ENCODE measurements at regions not wholly inside any gene's neighbourhood (a gene's known extent, or its start where the extent isn't known, plus 50 kb on each side); places are given as distances from the start of the nearest gene placed in this dataset.

DNA sequence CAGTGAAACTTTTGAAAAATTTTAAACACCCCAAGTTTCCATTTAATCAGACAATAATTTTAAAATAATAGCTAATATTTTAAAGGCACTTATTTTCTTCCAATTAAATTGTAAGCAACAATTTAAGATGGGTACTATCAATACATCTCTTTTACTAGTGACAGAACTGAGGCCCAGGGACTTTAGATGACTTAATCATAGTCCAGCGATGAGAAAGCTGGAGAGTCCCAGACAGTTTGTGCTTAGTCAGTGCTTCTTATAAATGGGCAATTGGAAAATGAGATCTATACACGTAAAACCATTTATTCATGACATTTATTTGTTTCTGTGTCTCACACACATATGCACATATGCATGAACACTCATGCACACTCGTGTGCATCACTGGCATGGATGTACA is 2063.5 kb downstream of the PCDH9 start:
- Histone ChIP-seq H3K9me3 (ENCODE audit: insufficient read depth, low read length) (no peaks in the 10 kb centered on the region), H3K4me2 (ENCODE audit: low read depth, low read length, poor library complexity, severe bottlenecking) (no peak overlapping the region), H3K79me2 (ENCODE audit: insufficient read depth, low read length) (no peaks in the 10 kb centered on the region), H3K27me3 (ENCODE audit: low read length) (no peaks in the 10 kb centered on the region), H2AFZ (ENCODE audit: low read depth, low read length, severe bottlenecking) (peak overlapping the region; percentile 43), H3K4me3 (ENCODE audit: insufficient read depth, low read length, poor library complexity, severe bottlenecking) (no peak overlapping the region), H3F3A (ENCODE audit: insufficient read depth) (no peaks in the 10 kb centered on the region), H3K9ac (ENCODE audit: low read length) (no peak overlapping the region), H4K20me1 (ENCODE audit: low read depth, low read length) (no peaks in the 10 kb centered on the region), H3K27ac (ENCODE audit: low read depth, low read length) (no peak overlapping the region), H3K9me2 (replicated peaks; ENCODE audit: insufficient read depth, low read length) (no peaks in the 10 kb centered on the region), H3K36me3 (ENCODE audit: low read length) (no peaks in the 10 kb centered on the region)
- TF ChIP-seq EZH2phosphoT487 (conservative IDR thresholded peaks at IDR 0.05; ENCODE audit: low read length): no peak
- TF ChIP-seq, protein P1, sequence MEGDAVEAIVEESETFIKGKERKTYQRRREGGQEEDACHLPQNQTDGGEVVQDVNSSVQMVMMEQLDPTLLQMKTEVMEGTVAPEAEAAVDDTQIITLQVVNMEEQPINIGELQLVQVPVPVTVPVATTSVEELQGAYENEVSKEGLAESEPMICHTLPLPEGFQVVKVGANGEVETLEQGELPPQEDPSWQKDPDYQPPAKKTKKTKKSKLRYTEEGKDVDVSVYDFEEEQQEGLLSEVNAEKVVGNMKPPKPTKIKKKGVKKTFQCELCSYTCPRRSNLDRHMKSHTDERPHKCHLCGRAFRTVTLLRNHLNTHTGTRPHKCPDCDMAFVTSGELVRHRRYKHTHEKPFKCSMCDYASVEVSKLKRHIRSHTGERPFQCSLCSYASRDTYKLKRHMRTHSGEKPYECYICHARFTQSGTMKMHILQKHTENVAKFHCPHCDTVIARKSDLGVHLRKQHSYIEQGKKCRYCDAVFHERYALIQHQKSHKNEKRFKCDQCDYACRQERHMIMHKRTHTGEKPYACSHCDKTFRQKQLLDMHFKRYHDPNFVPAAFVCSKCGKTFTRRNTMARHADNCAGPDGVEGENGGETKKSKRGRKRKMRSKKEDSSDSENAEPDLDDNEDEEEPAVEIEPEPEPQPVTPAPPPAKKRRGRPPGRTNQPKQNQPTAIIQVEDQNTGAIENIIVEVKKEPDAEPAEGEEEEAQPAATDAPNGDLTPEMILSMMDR (IDR thresholded peaks at IDR 0.05; ENCODE audit: insufficient read depth, low read length, poor library complexity, severe bottlenecking): no peak

DNA sequence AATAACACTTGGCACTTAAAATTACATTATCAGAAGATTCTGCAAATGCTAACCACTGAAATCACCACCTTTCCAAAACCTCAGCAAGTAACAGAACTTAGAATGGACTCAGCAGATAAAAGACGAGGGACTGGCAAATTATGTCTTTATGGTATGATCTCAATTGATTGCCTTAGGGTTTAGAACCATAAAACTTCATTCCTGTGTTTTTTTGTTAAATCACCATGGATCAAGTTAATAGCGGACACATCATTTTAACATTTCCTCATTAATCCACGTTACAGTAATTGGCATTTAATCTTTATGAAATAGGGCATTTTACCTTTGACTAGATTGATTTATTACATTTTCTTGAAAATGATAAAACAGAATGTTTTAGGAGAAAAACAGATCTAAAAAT is 2070.3 kb downstream of the PCDH9 start:
- Histone ChIP-seq H3K4me3 (ENCODE audit: insufficient read depth, low read length, poor library complexity, severe bottlenecking) (no peak overlapping the region), H3K27ac (ENCODE audit: low read depth, low read length) (no peak overlapping the region), H3K27me3 (ENCODE audit: low read length) (no peaks in the 10 kb centered on the region), H3K9ac (ENCODE audit: low read length) (no peak overlapping the region), H4K20me1 (ENCODE audit: low read depth, low read length) (no peaks in the 10 kb centered on the region), H3K4me2 (ENCODE audit: low read depth, low read length, poor library complexity, severe bottlenecking) (no peak overlapping the region), H3K9me2 (replicated peaks; ENCODE audit: insufficient read depth, low read length) (no peaks in the 10 kb centered on the region), H3K9me3 (ENCODE audit: insufficient read depth, low read length) (no peaks in the 10 kb centered on the region), H3K79me2 (ENCODE audit: insufficient read depth, low read length) (no peaks in the 10 kb centered on the region), H3F3A (ENCODE audit: insufficient read depth) (peaks cover 5% of the 10 kb centered on the region; the same call in 1 of the 2 replicates), H3K36me3 (ENCODE audit: low read length) (no peaks in the 10 kb centered on the region), H2AFZ (ENCODE audit: low read depth, low read length, severe bottlenecking) (no peak overlapping the region)
- no peak for TF ChIP-seq EZH2phosphoT487 (conservative IDR thresholded peaks at IDR 0.05; ENCODE audit: low read length)
- TF ChIP-seq, protein P1 (IDR thresholded peaks at IDR 0.05; ENCODE audit: insufficient read depth, low read length, poor library complexity, severe bottlenecking): no peak

DNA sequence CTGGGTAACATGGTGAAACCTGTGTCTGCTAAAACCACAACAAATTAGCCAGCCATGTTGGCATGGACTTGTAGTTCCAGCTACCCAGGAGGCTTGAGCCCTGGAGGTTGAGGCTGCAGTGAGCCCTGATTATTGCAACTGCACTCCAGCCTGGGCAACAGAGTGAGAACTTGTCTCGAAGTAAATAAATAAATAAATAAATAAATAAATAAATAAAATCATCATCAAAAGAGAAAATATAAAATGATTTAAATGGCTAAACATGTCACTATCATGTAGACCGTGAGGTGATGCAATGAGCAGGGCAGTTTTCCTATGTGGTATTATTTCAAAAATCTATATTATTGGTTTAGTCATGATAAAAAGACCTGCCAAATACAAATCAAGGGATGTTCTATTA is 2074.3 kb downstream of the PCDH9 start:
- H4K20me1 ChIP-seq (ENCODE audit: low read depth, low read length): no peaks in the 10 kb centered on the region
- H3K4me3 ChIP-seq (ENCODE audit: insufficient read depth, low read length, poor library complexity, severe bottlenecking): no peak overlapping the region
- no peak overlapping the region for H3K4me2 ChIP-seq (ENCODE audit: low read depth, low read length, poor library complexity, severe bottlenecking)
- no peaks in the 10 kb centered on the region for H3K9me3 ChIP-seq (ENCODE audit: insufficient read depth, low read length)
- H2AFZ ChIP-seq (ENCODE audit: low read depth, low read length, severe bottlenecking): no peak overlapping the region
- no peak overlapping the region for H3K27ac ChIP-seq (ENCODE audit: low read depth, low read length)
- peaks cover 5% of the 10 kb centered on the region; the same call in 1 of the 2 replicates for H3F3A ChIP-seq (ENCODE audit: insufficient read depth)
- H3K27me3 ChIP-seq (ENCODE audit: low read length): no peaks in the 10 kb centered on the region
- H3K9me2 ChIP-seq (replicated peaks; ENCODE audit: insufficient read depth, low read length): no peaks in the 10 kb centered on the region
- no peaks in the 10 kb centered on the region for H3K79me2 ChIP-seq (ENCODE audit: insufficient read depth, low read length)
- H3K36me3 ChIP-seq (ENCODE audit: low read length): no peaks in the 10 kb centered on the region
- TF ChIP-seq, protein P1 (IDR thresholded peaks at IDR 0.05; ENCODE audit: insufficient read depth, low read length, poor library complexity, severe bottlenecking): no peak
- no peak for TF ChIP-seq EZH2phosphoT487 (conservative IDR thresholded peaks at IDR 0.05; ENCODE audit: low read length)
- no peak overlapping the region for H3K9ac ChIP-seq (ENCODE audit: low read length)

All from SU-DHL-6 (cell line).